GM19452 (cell line): ENCODE measurements at regions not wholly inside any gene's neighbourhood (a gene's known extent, or its start where the extent isn't known, plus 50 kb on each side); places are given as distances from the start of the nearest gene placed in this dataset.

Experiments used
- ATAC-seq: cut with Tn5 transposase; IDR thresholded peaks from one replicate; pipeline ENCODE4 v1.9.1; 2021; ENCODE audit not compliant: unreplicated experiment

- ATAC-seq, result no peak
Measured at GRCh38 chr4:27248829-27249228, 388.2 kb downstream of the STIM2 start.

DNA sequence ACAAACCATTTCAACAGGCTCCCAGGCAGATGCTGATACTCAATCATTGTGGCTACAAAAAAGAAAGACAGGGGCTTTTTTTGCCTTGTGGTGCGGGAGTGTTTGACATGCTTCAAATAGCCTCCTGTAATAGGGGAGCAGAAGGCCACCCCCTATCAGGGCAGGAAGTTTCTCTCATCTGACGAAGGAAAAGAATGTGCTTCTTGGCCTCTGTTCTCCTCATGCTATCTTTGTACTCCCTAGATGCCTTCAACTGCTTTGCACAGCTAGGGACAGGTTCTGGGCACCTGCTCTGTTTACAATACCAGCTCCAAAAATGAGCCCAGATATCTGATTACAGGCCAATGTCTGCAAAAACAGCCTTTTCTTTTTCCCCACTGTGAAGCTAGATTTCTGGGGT is 391.1 kb downstream of the STIM2 start:
- no peak for ATAC-seq

DNA sequence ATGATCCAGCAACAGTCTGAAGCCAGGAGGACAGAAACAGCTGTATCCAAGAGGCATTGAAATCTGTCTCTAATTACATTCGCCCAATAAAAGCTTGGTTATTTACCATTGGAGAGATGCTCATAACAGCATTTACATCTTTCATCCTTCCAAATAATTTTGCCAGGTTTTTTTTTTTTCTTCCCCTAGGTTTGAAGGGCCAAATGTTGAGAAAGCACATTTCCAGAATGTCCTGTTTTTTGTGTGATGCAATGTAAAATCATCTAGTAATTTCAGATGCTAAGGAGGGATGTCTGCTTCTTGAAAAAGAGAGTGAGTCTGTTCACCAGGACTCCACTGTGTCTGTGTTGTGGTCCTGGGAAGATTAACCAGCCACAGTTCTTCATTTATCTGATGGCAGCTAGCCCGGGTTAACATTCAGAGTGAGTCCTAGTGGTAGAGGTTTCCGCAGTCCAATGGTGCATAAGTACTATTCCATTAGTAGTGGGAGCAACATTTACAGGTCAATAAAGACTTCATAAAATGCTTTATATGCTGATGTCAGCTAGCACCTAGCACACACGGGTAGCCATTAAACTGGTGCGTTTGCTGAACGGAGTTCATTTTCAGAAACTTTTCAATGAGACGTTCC is 406.8 kb downstream of the STIM2 start:
- no peak for ATAC-seq

- ATAC-seq, result no peak
Measured at GRCh38 chr4:27267970-27268355, 407.3 kb downstream of the STIM2 start.

GRCh38 chr4:27270435-27270834 is 409.8 kb downstream of the STIM2 start:
- ATAC-seq, result no peak

DNA sequence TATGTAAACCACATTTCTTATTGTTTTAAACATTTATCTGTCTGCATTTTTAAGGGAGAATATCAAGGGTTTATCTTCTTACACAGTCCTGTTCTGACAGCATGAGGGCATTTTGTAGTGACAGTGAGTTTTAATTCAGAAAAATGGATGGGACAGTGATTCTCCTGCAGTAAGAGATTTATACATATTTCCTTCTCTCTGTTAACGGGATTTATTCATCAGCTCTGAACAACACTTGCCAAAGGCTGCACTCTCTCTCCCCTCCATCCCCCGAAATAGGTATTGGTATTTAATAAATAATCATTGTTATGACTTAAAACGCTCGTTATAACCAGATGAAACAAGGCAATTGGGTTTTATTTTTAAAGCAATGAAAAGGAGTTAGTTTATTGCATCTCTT is 410.9 kb downstream of the STIM2 start:
- no peak for ATAC-seq

- no peak for ATAC-seq
Measured at GRCh38 chr4:27272217-27272616, 411.6 kb downstream of the STIM2 start.

- no peak for ATAC-seq
Measured at GRCh38 chr4:27276307-27277073, 415.8 kb downstream of the STIM2 start.

DNA sequence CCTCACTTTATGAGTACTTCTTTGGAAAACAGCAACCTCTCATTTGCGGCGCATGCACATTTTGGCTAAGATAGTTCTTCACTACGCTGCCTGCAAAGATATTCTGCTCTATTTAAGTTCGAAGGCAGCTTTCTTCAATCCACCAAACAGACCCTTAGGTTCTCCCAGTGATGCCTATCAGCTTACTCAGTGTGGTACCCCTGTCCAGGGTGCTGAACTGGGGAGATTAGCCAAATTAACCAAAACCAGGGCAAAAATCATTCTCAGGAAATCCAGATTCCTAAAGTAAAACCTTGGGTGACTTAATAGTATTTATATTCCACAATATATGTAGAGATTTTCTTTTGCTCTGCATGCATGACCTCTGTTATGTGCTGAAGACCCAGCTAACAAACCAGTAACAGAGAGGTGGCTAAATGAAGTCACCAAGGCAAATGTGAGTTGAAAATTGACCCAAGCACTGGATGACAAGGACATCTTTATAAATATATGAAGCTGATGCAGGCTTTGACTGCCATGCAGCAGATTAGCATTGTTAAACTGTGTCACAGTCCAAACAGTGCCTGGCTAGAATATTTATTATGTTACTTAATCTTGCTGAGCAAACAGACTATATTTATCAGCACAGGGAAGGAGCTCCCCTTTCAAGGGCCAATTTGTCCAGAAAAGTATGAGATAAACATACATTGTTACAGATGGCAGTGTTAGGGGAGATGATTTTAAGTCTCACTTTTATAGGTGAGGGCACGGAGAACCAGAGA is 418.2 kb downstream of the STIM2 start:
- no peak for ATAC-seq

- no peak for ATAC-seq
Measured at GRCh38 chr4:27288496-27288895, 427.9 kb downstream of the STIM2 start.

DNA sequence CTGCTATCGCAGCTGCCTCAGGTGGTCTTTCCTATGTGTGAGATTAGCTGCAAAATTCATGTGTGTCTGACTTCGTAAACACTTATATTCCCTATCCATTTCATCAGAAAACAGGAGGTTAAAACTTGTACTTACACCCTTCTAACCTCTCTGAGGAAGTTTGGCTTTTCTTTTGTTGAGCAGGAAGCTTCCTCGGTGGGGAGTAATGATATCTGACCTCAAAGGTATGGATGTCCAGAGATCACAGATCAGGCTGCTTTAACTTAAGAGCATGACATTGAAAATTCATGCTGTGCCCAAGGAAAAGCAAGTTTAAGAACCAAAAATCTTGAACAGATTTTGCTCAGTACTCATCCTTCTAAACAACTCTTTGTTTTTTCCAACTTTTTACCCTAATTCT is 429.1 kb downstream of the STIM2 start:
- no peak for ATAC-seq

DNA sequence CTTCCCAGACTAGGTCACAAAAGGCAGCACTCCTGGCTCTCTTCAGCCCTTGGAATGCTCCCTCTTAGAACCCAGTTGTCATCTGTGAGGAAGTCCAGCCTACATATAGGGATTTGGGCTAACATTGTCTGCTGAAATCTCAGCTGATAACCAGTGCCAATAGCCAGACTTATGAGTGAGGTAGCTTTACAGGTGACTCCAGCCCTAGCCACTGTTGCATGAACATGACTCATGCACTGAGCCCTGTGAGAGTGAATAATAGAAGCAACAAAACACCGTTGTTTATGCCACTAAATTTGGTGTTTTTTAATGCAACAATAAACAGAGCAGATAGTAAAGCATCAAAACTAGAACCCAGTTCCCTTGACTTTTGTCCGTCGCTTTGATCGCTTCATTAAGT is 433.2 kb downstream of the STIM2 start:
- no peak for ATAC-seq

DNA sequence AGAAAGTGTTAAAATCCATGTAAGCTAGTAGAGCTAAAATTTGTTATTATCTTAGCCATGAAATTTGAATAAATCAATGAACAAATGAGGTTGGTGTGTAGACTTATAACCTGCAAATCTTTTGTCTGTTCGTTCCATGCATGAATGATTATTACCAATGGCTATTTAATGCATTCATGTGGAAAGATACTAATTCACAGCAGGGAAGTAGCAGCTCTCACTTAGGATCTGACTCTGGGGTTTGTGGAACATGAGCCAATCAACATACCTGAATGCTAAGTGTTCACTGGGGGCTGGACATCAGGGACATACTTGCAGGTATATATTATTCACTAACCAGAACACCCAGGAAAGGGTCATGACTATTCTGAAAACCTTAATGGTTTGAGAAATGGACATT is 444.1 kb downstream of the STIM2 start:
- ATAC-seq, result no peak

- no peak for ATAC-seq
Measured at GRCh38 chr4:27305246-27305645, 444.6 kb downstream of the STIM2 start.

DNA sequence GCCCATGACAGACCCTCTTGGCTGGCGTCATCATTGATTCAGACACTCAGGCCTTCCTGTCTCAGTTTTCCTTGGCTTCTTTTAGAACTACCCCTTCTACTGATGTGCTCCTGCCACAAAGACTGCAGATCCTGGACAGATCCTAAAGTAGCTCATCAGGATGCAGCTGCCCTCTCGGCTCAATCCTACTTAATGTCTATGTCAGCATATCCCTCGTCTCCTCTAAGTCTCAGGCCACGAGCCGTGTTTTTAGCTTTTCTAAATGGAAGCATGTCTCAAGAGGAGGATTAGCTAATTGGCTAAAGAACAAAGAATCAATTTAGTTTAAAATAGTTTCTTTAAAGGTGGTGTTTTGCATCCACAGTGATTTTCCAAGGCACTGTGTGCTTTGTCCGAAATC is 447.7 kb downstream of the STIM2 start:
- no peak for ATAC-seq

- no peak for ATAC-seq
Measured at GRCh38 chr4:27315625-27316024, 455.0 kb downstream of the STIM2 start.

DNA sequence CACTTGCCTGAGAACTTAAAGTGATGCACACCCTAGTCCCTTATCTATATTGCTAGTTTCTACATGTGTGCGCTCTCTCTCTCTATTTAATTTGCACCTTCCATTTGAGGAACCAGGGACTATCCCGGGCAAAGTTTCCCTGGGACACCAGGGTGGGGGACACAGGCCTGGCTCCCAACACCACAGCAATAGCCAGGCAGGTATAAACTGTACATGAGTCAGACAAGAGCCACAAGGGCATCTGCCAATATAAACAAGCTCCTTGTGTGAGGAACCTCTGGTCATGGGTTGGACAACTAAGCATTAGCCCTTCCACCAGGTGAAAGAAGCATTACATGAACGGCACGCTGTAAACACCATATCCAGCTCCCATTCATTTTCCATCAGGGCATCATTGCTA is 455.5 kb downstream of the STIM2 start:
- no peak for ATAC-seq

DNA sequence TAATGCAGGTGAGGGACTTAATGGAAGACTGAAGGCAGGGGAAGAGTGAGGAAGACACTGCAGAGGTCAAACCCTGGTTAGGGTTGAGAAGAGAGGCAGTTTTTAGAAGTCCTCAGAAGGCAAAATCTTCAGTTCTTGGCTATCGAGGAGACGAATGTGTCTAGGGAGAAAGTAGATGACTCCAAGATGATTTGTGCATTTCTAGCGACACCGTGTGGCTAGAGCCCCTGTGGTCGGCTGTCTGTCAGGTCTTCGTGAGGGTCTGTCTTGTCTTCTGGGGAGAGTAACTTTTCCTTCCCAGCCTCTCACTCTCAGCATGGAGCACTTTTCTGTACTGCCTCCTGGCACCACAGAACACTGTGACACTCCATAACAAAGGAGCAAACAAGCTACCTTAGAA is 458.1 kb downstream of the STIM2 start:
- no peak for ATAC-seq

GRCh38 chr4:27326991-27327390 is 466.4 kb downstream of the STIM2 start:
- no peak for ATAC-seq

DNA sequence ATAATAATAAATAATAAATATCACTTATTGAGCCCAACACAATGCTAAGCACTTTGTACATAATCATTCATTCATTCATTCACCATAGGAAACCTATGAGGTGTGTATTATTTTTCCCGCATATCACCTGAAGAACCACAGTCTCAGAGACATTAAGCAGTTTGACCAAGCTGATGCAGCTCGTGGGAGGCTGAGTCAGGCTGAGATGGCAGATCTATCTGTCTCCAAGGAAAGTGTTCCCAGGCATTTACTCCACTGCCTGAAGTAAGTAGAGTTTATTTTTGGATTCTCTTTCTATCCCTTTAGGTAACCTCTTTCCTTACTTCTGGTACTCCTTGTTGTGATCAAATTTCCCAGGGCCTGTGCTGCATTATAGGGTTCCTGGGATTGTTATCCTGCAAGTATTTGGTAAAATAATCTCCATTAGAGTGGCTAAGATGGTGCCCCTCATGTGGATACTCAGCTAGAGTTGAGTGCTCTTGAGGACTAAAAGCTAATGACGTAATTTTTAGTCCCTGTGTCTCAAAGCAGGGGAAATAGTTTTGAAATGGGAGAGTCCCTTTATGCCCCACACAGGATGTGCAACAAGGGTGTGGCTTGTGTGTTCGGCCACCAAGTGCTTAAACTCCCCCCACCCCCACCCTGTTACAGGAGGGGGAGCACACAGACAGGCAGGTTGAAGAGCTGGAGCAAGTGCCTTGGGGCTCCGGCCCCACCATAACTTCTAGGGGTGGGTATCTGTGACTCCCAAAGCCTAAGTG is 467.0 kb downstream of the STIM2 start:
- ATAC-seq, result no peak

- no peak for ATAC-seq
Measured at GRCh38 chr4:27338530-27338929, 477.9 kb downstream of the STIM2 start.
